8988T (cell line): ENCODE measurements at regions not wholly inside any gene's neighbourhood (a gene's known extent, or its start where the extent isn't known, plus 50 kb on each side); places are given as distances from the start of the nearest gene placed in this dataset.
A peak's percentile ranks its signal among the peaks of the same experiment; 100 is the strongest.

ENCODE experiments used
- DNase-seq: peaks from one replicate; pipeline ENCODE4 v3.0.0; 2011

DNA sequence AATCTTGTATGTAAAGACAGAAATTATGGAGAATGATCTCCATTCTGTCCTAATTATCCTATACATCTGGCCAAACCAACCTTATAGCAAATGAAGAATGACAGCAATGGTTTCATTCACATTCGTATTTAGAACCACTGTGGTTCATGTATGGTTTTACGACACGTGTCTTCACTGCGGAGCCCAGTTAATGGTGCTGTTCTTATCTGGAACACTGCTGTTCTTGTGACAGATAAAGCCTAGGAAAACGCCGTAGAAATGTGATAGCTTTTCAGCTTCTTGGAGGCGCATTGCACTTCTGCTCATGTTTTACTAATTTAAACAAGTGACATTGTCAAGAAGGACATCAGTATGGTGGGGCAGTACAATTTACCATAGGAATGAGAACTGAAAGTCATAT lies 2266.4 kb upstream of the TENM3 start:
- DNase-seq = no peak

DNA sequence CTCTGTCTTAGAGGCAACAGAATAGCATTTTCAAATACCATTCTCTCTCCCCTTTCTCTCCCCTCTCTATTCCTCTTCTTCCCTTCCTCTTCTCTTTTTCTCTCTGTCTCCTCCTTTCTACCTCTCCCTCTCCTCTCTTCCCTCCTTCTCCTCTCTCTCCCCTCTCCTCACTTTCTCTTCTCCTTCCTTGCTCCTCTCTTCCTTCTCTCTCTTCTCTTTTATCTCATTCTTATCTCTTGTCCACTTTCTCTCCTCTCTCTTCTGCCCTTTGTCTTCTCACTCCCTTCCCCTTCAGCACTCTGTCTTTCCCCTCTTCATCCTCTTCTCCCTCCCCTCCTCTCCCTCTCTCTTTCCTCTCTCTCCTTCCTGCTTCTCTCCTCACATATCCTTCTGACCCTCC lies 2265.8 kb upstream of the TENM3 start:
- no peak for DNase-seq

DNA sequence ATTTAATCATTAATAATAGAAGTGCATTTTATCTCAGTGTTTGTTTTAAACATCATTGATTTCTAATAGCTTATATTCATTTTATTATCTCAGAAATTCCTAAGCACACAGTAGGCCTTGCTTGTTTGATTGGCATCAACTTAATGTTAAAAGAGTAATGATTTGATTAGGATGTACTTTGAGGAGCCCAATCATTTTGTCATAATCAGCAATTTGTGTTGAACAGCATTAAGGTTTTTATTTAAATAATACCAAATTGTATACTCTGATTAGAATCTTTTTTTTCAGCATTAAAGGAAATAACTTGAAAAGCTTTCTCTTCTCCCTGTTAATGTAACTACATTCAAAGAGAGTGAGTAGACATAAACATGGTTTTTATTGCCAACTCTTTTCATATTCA lies 2262.0 kb upstream of the TENM3 start:
- no peak for DNase-seq

DNA sequence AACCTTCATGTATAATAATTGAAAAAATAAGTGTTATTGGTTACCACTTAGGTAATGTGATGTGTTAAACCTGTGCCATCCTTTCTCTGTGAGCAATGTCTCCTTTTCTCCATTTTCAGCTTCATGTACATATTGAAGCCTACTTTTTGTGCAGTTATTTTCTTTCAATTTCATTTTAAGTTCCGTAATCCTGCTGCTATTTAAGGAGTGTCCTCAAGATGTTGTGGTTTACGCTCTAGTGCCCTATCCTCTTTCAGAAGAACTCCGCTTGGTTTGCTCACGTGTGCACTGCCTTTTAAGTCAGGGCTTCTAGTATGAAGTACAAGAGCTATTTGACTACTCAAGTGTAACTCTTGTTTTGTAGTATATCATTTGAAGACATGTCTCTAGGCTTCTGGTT lies 2253.2 kb upstream of the TENM3 start:
- DNase-seq = no peak

DNA sequence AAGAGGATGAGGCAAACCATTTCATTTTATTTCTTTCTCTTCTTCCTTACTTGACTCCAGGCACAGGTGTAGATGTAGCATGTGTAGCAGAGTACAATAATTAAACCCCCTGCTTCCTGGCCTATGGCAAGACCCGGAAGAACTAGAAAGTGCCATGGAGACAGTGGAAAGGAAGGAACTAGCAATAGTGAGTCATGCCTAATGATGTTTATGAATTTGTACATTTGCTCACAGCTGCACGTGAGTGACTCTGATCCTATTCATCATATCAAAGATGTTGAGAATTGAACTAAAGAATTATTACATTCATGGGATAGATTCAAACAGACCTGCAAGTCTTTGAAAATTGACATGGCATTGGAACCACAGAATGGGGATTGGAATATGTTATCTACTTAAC lies 2233.9 kb upstream of the TENM3 start:
- no peak for DNase-seq

DNA sequence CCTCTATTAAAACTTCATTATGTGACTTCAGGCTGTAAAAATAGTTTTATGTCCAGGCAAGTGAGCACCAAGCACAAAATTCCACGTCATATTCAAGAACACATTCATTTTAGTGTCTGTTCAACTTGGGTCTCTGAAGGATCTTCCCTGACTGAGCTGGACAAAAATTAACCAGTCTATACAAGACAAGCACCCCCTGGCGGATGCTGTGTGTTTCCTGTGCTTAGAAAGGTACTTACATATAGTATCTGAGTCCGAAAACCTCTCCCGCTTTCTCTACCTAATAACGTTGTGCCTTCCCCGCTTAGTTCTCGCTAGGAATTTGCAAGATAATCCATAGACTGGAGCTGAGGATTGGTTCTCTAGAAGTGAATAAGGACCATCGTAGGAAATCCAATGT lies 2214.5 kb upstream of the TENM3 start:
- no peak for DNase-seq

DNA sequence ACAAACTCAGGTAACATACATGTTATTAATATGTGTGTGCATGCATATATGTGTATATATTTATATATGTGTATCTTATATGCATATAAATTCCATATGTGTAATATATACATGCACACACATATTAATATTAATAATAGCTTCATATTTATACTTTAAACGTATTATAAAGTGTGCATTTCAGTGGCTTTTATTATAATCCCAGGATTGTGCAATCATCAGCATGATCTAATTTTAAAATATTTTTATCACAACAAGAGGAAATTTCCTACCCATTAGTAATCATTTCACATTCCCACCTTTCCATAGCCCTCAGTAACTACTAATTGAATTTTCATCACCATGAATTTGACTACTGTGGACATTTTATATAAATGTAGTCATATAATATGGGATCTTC lies 2211.9 kb upstream of the TENM3 start:
- no peak for DNase-seq

DNA sequence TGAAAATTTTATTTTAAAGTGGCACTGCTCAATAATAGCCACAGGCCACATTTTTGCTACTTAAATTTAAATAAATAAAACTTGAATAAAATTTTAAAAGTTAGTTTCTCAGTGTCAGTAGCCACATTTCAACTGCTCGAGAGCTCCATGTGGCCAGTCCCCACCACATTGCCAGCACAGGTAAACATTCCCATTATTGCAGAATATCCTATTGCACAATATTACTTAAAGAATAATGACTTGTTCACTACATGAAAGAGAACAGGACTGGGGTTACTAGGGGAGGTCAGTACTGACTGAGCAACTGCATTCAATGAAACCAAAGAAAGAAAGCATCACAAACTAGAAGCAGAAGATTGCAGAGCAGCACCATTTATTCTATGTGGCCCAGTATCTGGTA lies 2201.6 kb upstream of the TENM3 start:
- DNase-seq = no peak

DNA sequence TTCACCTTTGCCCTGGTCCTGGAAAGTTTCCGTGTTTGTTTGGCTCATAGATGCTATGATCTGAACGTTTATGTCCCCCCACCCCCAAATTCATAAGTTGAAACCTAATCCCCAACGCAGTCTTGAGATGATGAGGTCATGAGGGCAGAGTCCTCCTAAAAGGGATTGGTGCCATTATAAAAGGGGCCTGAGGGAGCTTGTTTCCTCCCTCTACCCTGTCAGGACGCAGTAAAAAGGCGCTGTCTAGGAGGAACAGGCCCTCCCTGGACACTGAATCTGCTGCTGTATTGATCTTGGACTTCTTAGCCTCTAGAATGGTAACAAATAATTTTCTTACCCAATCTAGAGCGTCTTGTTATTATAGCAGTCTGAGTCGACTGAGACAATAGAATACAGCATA lies 2190.6 kb upstream of the TENM3 start:
- no peak for DNase-seq

DNA sequence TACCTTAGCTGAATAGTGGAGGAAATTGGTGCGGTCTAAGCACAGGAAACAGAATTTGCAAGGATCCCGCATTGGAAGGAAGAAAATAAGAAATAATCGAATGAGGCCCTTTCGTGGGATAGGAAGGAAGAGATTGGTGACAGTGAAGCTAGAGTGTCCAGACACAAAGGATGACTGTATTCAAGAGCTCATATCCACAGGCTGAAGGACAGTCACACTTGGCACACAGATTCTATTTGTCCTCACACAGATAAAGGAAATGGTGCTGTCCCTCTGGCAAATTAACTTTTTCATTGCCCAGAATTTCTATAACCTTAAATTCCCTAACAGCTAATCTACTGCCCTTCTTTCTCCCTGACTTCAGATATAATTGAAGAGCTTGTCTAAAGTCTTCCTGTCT lies 2188.9 kb upstream of the TENM3 start:
- no peak for DNase-seq

DNA sequence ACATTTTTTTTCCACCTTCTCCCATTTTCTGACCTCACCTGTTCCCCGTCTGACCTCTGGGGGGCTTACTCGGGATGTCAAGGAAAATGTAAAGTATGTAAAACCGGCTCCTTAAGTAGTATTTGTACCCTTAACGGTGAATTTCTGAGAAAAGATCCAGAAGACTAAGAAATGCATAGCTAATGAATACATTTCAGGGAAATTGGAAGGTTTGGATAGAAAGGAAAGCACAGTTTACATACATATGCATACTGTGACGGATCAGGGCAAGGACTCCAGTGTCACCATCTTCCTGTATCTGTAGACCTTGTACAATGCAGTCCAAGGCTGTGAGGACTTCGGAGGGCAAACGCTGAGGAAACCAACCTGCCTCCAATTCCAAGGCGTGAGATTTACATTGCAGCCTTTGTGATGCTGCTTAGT lies 2185.9 kb upstream of the TENM3 start:
- DNase-seq = peak; percentile 25

DNA sequence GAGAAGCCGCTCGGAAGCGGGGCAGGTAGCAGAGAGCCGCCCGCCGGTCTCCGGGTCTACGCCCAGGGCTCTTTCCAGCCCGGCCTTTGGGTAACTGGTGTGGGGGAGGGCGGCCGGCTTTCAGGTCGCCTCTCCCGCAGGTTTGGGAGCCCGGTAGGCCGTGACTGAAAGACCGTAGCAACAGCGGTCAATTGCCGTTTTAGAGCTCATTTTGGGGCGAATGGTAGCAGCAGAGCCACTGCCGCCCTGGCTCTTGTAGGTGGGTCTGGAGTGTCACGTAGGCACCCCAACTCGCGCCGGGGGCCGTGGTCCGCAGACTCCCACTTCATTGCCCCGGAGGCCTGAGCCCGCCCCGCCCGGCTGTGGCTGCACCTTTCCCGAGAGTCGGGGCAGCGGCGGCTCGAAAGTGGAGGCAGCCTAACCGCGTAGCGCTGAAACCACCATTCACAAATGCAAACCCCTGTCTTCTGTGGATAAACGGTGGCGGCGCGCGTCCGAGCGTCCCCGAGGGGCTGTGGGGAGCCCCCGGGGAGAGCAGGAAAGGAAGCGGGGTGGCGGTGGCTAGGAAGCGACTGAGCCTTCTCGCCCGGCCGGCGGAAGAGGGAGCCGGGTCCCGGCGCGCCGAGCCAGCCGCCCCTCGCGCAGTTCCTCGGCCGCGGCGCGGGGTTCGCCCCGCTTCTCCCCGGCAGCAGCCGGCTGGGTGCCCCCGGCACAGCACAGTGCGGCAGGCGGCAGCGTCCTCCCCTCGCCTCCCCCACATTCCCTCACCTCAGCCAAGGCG lies 2185.1 kb upstream of the TENM3 start:
- peak; percentile 20 for DNase-seq

DNA sequence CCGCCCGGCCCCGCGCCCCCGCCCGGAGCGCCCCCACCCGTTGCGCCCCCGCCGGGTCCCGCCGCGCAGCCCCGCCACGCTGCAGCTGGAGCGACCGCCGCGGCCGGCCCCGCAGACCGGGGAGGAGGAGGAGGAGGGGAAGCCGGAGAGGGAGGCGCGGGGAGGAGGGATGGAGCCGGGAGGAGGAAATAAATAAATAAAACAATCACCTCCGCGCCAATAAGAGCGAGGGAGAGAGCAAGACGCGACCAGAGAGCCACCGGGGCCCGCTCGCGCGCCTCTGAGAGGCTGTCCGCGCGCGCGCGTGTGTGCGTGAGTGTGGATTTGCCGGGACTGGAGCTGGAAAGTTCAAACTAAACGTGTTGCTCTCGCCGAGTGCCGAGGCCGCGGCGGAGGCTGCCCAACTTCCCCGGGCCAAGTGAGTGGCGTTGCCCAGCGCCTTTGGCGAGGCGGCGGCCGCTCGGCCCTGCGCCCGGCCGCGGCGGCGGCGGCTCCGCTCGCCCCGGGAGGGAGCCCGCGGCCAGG lies 2184.4 kb upstream of the TENM3 start:
- peak; percentile 51 for DNase-seq

DNA sequence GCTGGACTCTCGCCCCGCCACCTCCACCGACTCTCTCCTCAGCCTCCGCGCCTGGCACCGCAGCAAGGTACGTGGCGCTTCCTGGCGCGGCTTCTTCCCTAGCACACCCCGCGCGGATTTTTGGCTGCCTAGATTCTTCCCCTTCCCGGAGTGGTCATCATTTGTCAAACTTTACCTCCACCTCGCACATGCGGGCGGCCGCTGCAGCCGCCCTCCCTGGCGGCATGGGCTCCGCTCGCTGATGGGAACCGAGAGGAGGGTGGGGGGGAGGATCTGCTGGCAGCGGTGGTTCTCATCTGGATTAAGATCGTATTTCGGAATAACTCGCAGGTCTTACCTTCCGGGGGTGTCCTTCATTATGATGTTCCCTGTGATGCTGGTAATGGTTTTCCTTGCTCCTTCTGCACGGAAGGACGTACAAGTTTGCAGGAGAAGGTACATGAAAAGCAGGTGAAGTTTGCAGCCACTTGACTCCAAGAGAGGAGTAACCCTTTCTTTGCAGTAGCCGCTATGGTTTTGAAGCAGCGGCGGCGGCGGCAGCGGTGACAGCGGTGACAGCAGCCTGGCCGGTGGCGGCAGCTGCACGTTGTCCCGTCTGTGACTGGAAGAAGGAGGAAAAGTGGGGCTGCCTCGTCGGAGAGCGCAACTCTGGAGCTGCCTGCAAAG lies 2183.9 kb upstream of the TENM3 start:
- DNase-seq = peak; percentile 35

DNA sequence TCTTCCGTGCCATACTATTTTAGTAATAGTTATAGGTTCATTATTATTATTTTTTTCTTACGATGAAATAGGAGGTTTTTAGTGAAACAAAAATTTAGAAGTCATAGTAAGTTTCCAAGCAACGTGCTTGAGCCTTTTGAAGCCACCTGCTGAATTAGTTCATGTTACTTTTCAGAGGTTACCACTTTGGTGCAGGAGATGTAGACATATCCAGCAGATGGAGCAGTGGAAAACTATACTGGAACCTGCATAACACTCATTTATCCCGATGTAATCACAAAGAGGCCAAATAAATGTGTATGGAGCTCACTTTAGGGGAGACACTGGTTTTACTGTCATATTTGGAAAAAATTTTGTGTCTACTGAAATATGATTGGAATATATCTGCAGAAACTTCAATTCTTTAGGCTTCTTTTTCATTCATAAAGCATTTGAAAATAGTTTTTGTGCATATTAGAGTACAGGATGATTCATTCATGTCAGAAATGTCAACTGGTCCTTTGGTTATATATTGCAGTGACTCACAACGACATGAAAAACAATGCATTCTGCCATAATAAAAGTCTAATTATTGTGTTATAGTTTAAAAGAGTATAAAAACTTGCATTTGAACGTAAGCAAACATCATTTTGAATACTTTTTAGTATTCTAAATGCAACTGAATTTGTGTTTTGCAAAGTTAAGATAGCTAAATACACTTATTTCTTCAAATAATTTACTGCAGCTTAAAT lies 2182.9 kb upstream of the TENM3 start:
- peak; percentile 40 for DNase-seq

DNA sequence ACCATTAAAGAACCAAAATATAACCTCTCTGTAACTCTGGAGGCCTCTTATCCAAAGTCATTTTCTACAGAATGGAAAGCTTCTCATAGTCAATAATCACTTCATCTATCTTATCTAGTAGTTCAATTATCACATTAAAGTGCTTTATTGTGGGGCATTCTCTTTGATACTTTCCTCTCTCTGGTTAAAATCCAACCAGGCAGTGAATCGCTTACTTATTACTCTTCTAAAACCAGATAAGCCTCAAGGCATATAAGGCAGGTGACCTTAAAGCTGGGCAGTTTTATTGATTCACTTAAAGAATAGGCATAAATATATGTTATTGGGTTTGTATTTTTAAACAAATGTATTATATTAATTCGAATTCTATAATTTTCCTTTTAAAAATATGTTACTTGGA lies 2162.1 kb upstream of the TENM3 start:
- no peak for DNase-seq

DNA sequence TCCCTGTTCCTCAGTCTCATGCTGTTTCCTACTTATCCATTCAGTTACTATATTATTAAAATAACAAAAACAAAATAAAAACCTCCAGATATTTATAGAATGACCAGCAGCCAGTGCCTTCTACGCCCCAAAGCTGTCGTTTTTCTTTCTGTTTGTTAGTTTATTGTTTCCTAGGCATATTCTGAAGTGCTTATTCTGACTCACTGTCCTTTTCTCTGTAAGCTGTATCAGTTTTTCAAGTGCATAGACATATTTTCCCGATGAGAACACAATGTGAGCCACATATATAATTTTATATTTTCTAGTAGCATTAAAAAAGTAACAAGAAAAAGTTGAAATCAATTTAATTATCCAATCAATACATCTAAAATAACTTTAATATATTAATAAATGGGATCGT lies 2158.6 kb upstream of the TENM3 start:
- DNase-seq = no peak

DNA sequence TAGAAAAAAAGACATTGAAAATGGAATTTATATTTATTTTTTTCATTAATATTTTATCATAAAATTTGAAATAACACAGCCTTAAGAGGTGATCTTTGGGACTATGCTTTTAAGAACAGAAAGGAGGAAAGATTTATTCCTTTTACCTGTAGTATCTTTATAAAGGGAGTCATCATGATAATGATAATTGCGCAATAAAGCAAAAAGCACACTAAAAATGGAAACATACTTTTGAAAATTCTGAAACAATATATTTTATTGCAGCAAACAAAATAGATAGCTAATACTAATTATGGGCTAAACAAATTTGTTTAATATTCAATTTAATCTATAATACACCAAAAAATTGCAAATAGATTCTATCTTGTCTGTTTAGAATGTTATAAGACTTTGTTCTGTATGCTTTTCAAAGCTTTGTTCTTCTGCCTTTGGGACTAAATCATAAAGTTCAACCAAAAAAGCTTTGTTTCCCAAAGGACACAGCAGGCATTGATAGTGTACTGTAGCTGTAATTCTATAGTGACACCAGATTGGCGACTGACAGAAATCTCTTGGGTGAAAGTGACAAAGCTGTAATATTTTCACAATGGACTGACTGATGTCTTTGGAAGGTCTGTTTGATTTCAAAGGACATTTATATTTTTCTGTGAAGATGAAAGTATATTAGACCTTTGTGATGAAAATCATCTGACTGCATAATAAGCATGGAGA lies 2156.6 kb upstream of the TENM3 start:
- DNase-seq = no peak

DNA sequence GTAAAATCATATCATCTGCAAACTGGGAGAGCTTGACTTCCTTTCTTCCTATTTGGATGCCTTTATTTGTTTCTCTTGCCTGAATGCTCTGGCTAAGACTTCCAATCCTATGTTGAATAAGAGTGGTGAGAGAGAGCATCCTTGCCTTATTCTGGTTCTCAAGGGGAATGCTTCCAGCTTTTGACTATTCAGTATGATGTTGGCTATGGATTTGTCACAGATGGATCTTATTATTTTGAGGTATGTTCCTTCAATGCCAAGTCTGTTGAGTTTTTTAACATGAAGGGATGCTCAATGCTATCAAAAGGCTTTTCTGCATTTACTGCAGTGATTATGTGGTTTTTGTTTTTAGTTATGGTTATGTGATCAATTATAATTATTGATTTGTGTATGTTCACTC lies 2144.6 kb upstream of the TENM3 start:
- no peak for DNase-seq

DNA sequence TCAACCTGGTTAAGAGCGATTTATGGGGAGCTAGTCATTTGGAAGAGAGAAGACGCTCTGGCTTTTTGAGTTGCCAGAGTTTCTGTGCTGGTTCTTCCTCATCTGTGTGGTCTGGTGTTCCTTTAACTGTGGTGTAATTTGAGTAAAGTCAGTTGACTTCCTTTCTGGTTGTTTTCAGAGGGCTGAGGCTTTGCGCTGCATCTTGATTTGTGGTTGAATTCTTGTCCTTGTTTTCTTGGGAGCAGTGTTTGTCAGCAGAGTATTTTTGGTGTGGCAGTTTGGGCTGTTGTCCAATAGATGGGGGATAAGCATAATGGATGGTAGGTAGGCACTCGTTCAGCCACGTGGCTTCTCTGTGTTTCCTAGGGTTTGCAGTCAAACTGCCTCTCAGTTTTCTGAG lies 2143.2 kb upstream of the TENM3 start:
- DNase-seq = no peak

DNA sequence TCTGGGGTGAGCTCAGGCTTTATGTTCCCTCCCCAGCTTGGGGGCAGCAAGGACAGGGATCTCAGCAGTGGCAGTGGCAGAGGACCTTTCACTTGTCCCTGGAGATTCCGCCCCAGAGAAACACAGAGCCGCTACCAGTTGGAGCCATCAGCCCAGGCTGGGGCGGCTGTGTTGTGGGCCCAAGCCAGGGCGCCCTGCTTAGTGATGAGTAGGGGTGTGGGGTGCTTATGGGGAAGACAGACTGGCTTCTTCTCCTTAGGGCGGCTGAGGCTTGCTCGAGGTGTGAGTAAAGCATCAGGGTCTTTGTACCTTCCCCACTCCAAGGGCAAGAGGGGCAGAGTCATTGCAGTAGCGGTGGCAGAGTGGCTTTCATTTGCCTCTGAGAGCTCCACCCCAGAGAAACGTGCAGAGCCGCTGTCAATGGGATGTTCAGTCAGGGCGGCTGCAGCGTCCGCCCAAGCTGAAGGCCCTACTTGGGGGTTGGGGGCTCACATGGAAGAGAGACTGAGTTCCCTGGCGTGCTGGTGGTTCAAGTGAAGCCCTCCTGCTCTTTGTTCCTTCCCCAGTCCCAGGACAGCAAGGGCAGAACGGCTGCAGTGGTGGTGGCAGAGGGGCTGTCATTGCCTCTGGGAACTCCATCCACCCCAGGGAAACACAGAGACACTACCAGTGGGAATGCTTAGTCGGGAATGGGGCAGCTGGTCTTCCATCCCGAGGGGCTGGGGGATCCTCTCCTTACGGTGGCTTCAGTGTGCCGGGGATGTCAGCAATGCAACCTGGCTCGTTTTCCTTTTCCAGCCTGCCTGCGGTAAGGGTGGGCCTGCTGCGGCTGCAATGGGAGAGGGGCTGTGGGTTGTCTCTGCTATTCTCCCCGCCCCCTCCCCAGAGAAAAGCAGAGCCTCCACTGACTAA lies 2142.5 kb upstream of the TENM3 start:
- no peak for DNase-seq
